Fibroblast of the aortic adventitia (primary cell): ENCODE measurements at regions not wholly inside any gene's neighbourhood (a gene's known extent, or its start where the extent isn't known, plus 50 kb on each side); places are given as distances from the start of the nearest gene placed in this dataset.

ENCODE experiments used
- DNase-seq: peaks from one replicate; pipeline ENCODE4 v3.0.0-alpha.2; 2010; ENCODE audit warnings: low read depth
- H3K4me3 ChIP-seq: 2 replicates; pipeline ENCODE4 v1.5.1; 2011; ENCODE audit warnings: low read depth, mild to moderate bottlenecking, control low read depth, low read length, moderate library complexity
- TF ChIP-seq, protein P1 (sequence below): IDR thresholded peaks from 2 replicates; pipeline ENCODE4 v1.5.1; 2011; ENCODE audit warnings: mild to moderate bottlenecking, low read length, control low read depth, inconsistent platforms; ENCODE audit not compliant: insufficient read depth

DNA sequence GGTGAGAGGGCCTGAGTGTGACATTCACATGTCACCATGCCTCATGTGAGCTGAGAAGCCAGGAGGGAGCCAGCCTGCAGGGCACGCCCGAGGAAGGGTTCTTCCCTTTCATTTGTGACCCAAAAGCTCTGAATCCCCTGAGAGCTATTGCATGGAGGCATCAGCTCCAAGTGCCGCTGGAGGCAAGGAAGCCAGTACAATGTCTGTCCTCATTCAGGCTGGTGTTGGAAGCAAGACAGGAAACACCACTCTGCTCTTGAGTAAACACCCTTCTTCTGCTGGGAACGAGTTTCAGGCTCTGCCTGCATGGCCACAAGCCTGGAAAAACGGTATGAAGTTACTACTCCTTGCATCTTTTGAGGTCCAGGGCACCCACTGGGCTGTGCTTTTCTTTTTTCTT is 83.8 kb upstream of the LARGE1 start:
- TF ChIP-seq, protein P1, sequence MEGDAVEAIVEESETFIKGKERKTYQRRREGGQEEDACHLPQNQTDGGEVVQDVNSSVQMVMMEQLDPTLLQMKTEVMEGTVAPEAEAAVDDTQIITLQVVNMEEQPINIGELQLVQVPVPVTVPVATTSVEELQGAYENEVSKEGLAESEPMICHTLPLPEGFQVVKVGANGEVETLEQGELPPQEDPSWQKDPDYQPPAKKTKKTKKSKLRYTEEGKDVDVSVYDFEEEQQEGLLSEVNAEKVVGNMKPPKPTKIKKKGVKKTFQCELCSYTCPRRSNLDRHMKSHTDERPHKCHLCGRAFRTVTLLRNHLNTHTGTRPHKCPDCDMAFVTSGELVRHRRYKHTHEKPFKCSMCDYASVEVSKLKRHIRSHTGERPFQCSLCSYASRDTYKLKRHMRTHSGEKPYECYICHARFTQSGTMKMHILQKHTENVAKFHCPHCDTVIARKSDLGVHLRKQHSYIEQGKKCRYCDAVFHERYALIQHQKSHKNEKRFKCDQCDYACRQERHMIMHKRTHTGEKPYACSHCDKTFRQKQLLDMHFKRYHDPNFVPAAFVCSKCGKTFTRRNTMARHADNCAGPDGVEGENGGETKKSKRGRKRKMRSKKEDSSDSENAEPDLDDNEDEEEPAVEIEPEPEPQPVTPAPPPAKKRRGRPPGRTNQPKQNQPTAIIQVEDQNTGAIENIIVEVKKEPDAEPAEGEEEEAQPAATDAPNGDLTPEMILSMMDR, result no peak
- no peak for DNase-seq
- H3K4me3 ChIP-seq, result no peak overlapping the region

DNA sequence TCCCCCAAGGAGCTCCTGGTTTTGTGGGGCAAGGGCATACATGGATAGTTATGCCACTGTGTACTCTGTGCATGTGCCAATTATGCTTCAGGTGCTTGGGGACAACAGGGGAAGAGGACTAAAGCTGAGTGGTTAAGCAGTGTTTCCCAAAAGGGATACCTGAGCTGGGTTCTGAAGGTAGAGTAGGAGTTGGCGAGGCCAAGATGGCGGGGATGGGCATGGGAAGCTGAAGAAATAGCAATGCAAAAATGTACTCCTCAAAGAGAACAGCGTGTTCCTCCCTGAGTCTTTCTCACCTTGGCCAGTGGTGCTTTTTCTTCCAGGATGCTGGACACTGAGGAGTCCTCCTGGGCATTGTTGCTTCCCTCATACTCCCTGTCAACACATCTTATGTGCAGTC is 90.0 kb upstream of the LARGE1 start:
- H3K4me3 ChIP-seq, result no peak overlapping the region
- TF ChIP-seq, protein P1, result no peak
- no peak for DNase-seq

DNA sequence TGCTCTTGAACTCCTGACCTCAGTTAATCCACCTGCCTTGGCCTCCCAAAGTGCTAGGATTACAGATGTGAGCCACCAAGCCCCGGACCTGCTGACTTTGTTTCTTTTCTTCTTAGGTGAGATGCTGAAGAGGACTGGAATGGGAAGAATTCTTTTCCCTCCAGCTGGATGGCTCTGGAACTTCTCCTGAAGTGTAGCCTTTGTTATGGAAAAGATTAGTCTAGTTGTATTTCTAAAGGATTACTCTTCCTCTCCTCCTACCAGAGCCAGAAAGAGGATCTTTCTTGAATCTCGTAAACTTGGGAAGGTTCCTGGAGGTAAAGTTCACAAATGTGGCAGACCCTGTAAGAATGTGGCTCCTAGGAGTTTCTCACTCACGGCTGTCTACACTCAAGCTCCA is 95.4 kb upstream of the LARGE1 start:
- no peak overlapping the region for H3K4me3 ChIP-seq
- DNase-seq, result no peak
- TF ChIP-seq, protein P1, result no peak

DNA sequence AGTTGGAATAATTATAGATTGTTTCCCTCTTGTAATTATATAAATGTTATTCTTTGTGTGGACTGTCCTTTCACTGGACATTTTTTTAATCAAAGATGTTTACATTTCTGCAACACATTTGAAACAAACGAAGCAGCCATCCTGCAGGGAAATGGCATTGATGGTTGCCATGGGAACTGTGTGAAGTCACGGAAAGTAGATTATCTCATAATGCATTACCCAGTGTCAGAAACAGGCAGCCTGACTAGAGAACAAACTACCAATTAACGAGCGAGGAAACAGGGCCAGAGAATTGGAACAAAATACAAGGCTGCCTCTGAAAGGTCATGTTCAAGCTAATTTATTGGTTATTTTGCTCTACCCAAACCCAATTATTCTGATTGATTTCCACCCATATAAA is 96.9 kb upstream of the LARGE1 start:
- TF ChIP-seq, protein P1, result no peak
- H3K4me3 ChIP-seq, result no peak overlapping the region
- DNase-seq, result no peak

DNA sequence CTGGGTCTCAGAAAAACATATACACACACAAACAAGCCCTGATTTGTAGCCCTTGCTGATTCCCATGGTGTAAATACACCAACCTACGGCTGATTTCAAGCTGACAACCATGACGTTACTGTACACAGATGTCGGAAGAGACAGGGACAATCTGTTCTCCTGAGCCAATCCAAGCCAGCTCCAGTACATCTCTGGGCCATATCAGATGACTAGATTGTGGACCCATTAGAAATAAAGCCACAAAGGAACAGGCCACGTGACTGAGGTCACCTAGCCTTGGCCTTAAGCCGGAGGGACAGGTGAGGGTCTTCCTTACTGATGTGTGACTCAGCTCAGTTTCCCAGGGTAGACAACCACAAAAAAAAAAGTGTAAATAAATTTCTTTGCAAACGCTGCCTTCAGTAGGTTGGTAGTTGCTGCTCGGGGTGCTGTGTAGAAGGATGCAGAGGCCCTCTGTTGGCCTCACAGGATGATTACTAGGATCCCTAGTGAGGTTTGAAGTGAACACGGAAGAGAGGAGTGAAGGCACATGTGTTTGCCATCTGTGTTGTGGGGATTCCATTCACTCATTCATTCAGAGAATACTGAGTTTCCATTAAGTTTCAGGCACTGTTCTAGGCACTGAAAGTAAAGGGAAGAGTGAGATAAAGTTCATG is 99.0 kb upstream of the LARGE1 start:
- TF ChIP-seq, protein P1, result no peak
- DNase-seq, result no peak
- no peak overlapping the region for H3K4me3 ChIP-seq

DNA sequence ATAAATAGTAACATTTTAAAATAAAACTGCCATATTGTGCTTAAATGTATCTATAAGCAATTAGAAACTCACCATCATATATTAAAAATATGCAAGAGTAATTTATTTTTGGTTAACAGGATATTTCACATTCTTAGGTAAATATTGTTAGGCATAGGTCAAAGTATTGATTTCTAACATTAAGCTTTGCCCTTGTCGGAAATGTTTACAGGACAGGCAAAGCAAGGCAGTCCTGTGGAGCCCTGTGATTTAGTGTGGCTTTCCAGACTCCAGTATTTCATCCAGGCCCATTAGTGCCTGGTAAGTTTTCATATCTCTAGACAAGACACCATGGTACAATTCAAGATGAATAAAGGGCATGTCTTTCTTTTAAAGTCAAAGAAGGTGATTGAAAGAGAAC is 114.9 kb upstream of the LARGE1 start:
- TF ChIP-seq, protein P1, result no peak
- no peak for DNase-seq
- H3K4me3 ChIP-seq, result no peak overlapping the region

DNA sequence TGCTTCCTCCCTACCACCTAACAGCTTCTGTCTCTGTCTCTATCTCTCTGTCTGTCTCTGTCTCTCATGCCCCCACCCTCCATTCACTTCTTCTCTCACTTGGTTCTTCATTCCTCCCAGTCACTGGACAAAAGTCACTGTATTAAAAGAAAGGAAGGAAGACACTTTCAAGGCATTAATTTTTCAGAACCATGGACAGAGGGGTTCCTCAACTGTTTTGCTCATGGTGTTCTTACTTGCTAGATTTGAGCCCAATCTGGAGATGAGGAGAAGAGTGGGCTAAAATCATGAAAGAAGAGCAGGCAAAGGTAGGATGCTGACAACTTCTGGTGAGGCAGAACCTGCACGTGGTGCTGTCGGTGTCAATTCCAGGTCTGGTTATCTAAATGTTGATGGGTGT is 116.7 kb upstream of the LARGE1 start:
- TF ChIP-seq, protein P1, result no peak
- no peak for DNase-seq
- no peak overlapping the region for H3K4me3 ChIP-seq
